Superior temporal gyrus (tissue), 1 donor: ENCODE measurements at regions not wholly inside any gene's neighbourhood (a gene's known extent, or its start where the extent isn't known, plus 50 kb on each side); places are given as distances from the start of the nearest gene placed in this dataset.

Experiments used
- DNase-seq: peaks from one replicate; pipeline ENCODE4 v3.0.0-alpha.2; 2016; ENCODE audit errors: extremely low spot score

DNA sequence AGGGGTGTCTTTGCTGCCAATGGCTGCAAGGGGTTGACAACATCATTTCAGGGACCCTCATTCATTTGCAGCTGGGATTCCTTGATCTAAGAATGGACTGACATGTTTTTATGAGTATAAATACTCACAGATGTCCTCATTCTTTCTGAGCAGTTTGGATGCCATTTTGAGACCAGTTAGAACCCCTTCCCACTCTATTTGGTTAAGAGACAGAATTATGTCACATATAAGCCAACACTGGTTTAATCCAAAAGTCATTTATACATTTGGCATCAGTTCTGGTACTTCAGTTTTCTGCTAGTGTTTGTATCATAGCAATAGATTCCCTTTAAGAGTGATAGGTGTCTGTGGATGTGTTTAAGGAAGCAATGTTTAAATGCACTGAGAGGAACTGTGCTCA is 248.8 kb downstream of the SAMD5 start:
- no peak for DNase-seq

DNA sequence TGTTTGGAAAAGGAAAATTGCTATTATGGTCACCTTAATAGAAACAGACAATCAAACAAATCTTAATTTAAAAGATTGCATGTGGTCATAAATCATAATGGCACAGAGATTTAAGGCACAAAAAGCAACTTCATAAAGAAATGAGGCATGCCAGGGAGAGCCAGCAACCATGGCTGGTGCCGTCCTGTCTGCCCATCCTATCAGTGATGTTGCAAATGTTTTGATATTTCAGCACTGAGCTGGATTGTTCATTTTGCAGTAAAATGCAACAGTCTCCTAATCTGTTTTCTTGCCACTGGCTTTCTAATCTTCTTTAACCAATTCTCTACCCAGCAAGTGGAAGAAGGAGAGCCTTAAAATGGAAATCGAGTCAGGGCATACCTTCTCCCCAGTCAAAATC is 249.8 kb downstream of the SAMD5 start:
- no peak for DNase-seq

DNA sequence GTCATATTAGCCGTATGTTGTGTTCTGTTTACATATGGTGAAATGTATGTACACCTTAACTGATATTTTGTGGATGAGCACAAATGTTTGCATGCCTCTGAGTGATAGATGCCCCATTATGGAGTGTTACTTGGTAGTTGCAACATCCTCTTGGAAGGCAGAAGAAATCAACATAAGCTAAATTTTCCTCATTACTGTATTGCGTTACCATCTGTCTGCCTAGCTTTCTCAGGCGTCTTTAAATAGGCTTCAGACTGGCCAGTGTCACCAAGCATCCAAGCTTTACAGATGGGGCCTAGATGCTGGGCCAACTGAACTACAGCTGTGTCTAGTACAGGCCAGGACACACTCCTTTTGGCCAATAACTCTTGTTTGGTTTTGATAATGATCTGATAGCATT is 250.6 kb downstream of the SAMD5 start:
- no peak for DNase-seq

DNA sequence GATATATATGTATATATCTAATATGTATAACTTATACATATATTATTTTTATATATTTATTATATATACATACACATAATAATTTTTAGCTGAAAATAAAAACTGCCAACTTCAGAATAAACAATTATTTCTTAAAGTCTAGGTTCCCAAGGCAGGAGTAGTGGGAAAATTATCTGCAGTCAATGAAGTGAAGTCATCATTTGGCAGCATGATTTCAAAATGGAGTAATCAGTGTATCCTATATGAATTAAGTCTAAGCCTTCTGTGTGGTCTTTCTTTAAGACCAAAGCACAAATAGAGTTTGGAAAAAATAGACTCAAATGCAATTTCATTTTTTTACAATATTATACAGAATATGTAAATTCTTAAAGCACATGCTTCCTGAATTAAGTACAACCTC is 251.0 kb downstream of the SAMD5 start:
- no peak for DNase-seq

DNA sequence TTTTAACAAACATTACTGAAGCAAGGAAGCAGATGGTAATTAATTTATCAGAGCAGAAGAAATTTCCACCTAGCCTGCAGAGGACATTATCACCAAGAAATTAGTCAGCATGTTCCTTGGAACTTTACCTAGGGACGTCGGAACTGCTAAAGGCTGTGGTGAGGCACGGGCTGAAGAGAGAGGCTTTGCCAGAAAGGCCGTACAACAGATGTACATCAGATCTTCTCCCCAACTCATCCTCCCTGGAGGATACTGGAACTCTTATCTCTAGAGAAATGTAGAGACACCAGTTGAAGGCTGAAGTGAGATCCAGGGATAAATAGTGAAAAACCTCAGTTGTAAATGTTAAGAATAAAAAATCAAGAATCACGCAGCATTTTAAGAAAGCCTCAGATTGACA is 257.1 kb downstream of the SAMD5 start:
- no peak for DNase-seq

DNA sequence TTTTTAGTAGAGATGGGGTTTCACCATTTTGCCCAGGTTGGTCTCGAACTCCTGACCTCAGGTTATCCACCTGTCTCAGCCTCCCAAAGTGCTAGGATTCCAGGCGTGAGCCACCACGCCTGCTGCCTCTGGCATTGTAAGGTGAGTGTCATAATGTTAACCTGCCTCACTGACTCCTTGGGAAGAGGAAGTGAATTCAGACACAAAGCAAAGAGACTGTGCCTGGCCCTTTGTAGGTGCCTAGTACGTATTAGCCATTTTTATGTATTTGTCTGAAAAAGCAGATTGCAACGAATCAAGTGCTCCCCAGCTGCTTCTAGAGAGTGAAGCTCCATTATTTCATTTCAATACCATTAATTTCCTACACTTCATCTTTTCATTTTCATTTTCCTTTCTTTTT is 260.5 kb downstream of the SAMD5 start:
- DNase-seq = no peak

DNA sequence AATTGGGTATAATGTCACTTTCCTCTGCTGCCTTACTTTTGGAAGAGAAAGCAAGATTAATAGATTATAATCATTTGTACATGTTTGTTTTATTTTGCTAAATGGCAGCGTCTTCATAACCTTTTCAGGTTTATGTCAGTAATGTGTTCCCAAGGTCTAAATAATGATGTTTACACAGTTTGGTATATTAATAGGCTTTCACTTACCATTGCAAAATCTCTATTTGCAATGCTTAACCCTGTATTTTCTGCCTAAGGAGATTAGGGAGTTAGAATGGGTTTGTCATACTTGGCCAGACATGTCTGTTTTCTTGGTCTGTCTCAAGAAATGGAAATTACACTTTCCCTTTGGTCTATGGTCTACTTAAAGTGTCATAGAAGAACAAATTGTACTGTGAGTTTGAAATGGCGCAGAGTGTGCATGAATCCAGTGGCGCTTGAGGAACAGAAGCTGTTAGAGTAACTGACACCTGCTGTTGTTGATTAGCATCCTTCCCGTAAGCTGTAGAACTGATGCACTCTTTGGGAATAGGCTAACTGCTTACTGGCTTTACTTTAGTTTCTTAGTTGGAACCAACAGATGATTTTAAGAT is 261.1 kb downstream of the SAMD5 start:
- no peak for DNase-seq

DNA sequence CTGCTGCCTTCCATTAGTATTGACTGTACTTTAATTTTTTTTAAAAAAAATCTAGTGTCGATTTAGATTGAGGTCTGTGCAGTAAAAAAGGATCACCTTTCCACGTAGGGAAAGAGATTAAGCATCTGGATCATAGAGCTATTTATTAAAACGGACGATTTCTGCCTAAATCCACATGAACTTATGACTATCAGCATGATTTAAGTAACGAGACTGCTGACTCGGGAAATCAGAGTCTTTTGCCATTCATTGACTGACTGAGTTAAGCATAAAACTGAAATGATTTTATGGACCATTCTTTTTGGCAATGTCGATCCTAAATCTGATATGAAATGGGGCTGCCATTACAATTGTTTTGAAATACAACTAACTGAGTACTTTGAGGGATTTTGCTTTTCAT is 261.7 kb downstream of the SAMD5 start:
- DNase-seq = no peak

DNA sequence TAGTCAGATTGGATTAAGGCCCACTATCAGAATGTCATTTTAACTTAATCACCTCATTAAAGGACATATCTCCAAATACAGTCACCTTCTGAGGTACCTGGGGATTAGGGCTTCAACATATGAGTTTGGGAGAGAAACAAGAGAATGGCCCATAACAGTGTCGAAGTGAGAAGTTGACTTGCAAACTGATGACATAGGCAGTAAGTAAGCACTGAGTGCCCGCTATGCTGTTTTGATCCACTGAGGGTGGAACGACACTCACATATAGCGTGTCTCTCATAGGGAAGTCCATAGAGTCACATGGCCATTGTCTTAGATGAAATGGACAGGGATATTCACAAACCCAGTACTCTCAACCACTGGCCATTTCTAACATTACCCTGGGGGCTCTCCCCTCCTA is 264.2 kb downstream of the SAMD5 start:
- DNase-seq = no peak

DNA sequence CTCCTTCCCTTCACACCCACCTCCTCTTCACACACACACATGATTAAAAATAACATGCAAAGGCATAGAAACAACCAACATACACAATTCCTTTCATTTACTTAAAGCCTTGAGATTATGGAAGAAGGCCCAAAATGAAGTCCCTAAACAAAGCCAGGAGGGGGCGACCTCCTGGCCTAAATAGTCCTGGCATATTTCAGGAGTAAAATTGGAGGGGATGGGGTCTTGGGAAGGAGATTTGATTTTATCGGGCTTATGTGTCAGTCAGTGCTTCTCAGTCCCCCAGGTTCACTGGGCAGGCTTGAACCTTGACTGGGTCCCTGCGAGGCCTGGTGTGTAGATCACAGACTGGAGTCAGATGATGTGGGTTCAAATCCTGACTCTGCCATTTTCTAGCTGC is 266.4 kb downstream of the SAMD5 start:
- DNase-seq = no peak

DNA sequence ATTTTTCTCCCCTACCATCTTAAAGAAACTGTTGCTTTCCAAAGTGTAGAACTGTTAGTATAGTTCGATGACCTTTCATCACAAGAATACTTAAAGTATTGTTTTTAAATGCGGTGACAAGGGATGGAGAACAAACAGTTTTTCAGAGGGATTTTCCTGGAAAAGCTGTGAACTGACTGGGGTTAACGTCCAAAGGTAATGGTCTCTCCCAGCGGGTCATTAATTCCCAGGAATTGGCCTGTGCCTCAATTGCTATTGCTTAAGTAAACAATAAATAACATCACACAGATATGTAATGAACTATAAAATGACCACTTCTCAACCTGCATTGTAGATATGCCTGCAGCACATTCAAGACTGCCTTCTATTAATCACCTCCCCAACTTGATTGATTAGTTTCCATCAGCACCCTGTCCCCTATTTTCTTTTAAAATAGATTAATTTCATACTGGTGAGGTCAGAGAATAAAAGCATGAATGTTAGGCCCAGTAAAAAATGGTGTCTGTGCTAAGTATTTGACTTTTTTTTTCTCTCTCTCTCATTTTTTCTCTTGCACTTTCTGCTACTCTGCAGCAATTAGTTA is 268.2 kb downstream of the SAMD5 start:
- DNase-seq = no peak

DNA sequence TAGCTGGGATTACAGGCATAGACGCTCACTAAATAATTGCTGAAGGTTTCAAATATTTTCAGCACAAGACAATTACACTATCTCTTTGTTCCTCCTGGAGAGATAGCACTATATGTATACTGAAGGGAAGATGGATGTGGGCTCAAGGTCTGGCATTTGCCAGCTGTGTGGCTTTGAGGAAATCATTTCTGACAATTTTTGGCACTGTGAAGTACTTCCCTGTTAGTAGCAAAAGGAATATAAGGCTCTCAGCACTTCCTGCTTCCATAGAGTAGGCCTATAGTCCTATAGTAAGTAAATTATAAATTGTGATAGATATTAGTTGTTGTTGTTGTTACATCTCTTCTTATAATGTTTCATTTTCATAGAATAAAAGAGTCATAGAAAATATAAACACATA is 271.1 kb downstream of the SAMD5 start:
- DNase-seq = no peak

DNA sequence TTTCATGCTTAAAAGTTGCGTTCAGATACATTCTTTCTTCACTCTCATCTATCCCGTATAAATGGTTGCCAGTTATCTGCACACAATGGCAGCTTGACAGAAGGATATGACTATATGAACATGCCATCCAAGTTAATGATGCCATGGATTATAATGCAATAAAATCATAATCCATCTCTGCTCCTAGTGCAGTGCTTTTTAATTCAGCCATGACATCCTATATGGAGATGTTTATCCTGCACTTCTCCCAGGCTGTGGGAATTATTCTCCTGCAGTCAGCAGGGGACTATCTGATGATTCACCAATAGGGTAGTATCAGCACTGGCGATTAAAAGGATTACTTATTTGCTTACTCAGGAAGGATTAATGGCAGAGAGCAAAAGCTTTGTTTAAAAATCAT is 273.8 kb downstream of the SAMD5 start:
- DNase-seq = no peak

DNA sequence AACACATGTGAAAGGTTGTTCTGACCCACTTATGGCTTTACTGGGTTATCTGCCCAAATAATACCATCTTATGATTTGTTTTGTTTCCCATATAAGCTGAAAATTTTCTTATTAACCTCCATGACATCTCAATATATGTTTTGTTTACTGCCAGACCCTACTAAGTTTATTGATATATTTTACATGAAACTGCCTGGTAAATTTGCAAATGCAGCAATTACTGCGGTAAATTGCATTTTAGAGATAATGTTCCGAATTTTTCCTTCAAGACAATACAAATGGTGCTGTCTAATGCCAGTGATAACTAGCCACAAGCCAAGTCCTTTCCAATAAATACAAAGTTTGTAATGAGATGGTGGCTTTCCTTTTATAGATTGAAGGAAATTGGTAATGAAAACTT is 275.9 kb downstream of the SAMD5 start:
- no peak for DNase-seq

DNA sequence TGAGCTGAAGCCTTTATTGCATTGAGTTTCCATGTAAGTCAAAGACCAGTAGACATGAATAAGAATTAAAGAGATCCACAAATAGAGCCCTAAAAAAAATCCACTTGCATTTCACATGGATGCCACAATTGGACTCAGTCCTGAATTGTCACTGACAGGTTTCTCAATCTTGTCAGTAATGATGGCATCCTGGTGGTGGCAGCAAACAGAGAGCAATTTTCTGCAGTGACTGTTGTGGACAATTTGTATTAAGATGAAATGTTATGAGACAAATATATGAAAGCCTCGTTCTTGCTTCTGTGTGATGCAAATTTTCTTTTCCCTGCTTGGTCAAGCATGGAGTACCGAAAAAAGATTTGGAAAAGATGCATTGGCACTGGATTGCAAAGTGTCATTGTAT is 278.9 kb downstream of the SAMD5 start:
- no peak for DNase-seq

DNA sequence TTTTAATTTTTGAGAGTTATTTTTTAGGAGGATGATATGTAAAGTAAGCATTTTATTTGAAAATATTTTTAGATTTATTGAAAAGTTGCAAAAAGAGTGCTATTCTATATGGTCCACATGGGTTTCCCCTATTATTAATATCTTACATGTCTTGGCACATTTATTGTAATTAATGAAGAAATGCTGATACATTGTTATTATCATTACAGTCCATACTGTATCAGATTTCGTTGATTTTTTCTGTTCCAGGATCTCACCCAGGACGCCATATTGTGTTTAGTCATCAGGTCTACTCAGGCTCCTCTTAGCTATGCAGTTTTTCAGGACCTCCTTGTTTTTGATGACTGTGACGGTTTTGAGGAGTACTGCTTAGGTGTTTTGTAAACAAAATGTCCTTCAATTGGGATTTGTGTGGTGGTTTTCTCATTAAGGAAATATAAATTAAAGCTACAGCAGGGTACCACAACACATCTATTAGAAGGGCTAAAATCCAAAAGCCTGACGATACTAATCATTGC is 281.0 kb downstream of the SAMD5 start:
- no peak for DNase-seq

DNA sequence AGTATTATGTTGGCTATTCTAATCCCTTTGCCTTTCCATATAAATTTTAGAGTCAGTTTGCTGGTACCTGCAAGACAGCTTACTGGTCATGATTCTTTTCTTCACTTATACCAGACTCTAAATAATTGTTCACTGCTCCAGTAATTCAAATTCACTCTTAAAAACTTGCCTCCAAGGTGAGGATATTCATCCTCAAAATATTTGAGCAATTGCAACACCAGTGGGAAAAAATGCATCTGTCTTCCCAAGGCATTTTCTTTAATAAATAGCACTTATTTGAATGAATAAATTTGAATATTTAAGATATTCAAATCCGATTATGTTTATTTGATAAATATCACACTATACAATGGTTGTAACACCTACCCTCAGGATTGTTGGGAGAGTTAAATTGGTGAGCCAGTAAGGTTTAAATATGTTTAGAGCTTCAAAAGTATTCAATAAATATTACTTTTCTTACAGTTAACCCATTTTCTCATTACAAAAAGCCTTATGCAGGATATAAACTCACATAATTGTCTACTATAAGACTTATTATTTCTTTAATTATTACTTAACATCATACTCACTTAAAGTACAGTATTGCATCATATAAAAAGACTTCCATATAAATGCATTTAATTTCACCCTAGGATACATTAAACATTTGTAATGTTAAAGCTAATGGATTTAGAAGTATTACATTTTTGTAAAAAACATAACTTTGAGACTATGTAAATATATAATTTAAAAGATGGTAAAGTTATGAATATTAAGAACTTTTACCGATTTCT is 285.6 kb downstream of the SAMD5 start:
- no peak for DNase-seq

DNA sequence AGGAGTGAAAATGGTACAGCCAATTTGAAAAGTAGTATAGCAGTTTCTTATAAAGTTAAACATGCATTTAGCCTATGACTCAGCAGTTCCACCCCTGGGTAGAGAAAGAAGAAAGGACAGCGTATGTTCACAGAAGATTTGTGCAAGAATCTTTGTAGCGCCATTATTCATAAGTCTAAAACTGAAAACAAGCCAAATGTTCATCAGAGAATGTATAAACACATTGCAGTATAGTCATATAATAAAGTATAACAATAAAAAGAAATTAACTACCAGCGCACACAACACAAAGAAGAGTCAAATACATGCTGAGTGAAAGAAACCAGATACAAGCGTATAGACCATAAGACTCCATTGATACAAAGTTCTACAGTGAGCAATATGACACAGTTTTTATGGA is 294.0 kb downstream of the SAMD5 start:
- DNase-seq = no peak

DNA sequence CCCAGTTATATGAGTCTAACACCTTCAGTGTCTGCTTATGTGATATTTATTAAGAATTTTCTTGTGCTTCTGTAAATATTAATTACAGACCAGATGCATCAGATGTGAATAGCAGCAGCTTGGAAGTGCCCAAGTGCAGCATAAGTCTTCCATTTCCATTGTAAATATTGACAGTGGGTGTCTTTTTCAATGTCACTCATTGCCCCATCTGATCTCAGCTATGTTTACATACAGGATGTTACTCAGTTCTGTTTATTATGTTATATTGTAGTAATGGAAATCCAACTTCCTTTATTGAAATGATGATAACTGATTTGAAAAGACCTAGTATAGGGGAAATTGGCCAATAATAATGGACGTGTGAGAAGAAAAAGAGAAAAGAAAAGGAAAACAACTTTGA is 296.7 kb downstream of the SAMD5 start:
- DNase-seq = no peak

DNA sequence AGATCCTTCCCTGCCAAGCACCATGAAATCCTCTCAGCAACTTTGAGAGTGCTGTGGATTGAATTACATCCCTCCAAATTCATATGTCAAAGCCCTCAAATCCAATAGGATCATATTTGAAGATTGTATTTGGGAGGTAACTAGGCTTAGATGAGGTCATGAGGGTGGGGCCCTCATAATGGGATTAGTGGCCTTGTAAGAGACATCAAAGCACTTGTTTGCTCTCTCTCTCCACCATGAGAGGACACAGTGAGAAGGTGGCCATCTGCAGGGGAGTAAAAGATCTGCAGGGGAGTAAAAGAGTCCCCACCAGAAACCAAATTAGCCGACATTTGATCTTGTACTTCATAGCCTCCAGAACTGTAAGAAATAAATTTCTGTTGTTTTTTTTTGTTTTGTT is 298.2 kb downstream of the SAMD5 start:
- DNase-seq = no peak

DNA sequence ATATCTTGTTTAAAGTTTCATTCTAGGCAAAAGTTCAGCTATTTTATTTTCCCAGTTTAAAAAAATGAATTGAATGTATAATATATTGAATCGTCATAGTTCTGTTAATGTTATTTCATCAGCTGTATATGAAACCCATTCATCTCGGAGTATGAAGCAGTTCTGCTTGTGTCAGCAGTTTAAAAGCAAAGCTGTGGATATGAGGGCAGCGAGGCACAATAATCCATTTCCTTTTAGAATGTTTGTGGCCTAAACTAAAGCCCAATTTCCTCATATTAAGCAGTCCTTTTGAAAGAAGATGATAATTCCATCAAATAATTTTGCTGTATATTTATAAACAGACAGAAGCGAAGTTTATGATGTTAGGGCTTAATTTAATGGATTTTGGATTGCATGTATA is 300.1 kb downstream of the SAMD5 start:
- no peak for DNase-seq

DNA sequence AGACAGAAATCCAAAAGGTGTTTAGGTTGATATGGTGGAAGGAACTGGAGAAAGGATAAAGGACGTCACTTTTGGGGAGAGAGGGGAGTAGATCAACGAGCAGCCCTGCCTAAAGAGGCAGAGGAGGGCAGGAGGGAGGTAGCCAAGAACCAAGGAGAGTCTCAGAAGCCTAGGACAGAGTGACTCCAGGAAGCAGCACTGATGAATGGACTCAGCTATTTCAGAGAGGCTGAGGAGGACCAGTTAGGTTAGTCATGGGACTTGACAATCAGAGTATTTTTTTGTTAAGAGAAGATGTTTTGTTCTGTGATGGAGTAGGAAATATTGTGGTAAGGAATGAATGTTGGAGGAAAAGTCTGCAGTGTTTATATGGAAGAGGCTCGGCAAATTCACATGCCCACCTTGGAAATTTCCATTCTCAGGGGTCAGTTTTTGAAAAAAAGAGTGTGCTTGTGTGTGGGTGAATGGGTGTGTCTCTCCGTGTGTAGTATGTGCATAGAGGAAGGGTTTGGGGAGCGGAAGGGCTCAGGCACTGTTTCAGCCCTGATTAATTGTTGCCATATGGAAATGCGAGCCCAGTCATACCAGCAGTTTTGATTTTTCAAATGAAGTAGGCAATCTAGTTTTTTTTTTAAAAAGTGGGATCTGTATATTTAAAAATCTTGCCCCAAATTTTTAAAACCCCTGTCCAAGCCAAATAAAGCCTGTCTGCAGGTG is 303.6 kb downstream of the SAMD5 start:
- no peak for DNase-seq
